DMS53 (cell line): ENCODE measurements at regions not wholly inside any gene's neighbourhood (a gene's known extent, or its start where the extent isn't known, plus 50 kb on each side); places are given as distances from the start of the nearest gene placed in this dataset.
"Not testable (repeated sequence)": the region's sequence is repeated elsewhere in the genome, so short reads cannot be mapped to it uniquely, and the experiment has no call there.

Source experiments
- DNase-seq: peaks from one replicate; lab custom pipeline; 2025; lab: John Stamatoyannopoulos, UW

DNA sequence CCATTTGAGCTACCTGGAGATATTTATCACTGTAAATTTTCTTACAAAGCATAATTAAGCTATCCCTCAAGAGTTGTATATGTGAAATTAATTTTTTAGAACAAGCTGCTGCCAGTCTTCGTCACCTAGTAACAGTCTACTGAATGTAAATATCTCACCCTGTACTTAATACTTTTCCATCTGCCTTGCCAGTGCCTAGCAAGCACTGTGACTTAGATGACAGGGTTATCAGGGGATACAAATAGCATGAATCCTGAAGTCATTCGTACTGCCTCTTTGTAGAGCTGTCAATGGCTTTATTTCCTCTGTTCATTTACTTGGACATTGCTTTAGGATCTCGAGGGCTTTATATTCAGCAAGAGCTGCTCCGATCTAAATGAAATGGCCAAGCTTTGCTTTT, 763.6 kb downstream of the ADCYAP1 start:
- no peak for DNase-seq

GRCh38 chr18:1671710-1672109, 767.0 kb downstream of the ADCYAP1 start:
- not testable (repeated sequence) for DNase-seq

DNA sequence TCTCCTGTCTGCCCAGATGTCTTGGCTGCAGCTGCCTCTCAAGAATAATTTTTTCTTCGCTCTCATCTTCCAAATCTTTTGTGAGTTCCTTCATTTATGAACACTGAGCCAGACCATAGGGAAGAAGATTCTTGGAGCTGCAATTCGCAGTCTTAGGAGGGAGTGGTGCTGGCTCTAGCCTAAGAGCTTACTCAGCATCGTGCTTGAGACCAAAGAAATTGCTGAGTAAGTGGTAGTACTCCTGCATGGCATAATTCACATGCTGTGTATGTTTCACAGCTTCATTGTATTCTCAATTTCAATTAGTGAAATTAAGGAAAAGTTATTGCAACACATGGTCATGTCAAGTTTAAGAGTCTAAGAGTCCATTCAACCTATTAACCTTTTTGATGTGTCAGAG, 771.7 kb downstream of the ADCYAP1 start:
- DNase-seq = no peak

DNA sequence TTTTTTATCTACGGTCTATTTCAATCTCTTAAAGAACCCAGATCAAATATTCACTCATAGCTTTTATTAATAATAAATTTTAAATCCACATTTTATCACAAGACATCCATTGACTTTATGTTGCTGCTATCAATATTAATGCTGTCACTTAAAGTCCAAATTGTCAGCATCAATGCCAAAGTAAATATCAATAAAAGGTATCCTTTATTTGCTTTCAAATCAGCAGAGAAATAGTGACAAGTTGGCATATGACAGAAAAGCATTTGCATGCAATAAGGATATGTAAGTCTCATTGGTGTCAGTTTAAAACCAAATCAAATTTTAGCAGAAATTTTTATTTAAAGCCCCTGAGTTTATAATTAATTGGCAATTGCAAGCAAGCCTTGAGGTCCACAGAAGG, 775.4 kb downstream of the ADCYAP1 start:
- peak; percentile 28 for DNase-seq

GRCh38 chr18:1691863-1692262, 787.2 kb downstream of the ADCYAP1 start:
- DNase-seq = no peak

DNA sequence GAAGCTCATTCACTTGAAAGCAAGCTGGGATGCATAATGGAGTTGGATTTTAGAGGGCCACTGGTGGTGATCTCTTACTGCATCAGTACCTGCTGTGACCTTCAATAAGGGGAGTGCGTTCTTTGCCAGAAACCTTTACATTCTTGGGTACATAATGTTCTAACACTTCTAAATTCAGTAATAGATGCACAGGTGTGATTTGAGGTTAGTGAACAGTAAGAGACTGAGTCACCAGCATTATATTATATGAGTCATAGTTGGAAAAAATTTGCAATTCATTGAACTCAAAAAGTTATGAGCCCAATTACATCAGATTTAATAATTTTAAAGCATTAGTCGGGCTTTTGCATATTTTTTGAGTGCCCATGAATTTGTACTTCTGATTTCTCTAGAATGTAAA, 803.3 kb downstream of the ADCYAP1 start:
- DNase-seq = peak; percentile 56

GRCh38 chr18:1710114-1710513, 805.4 kb downstream of the ADCYAP1 start:
- peak; percentile 38 for DNase-seq

- no peak for DNase-seq
Observed at GRCh38 chr18:1732143-1732542, 827.5 kb downstream of the ADCYAP1 start.

DNA sequence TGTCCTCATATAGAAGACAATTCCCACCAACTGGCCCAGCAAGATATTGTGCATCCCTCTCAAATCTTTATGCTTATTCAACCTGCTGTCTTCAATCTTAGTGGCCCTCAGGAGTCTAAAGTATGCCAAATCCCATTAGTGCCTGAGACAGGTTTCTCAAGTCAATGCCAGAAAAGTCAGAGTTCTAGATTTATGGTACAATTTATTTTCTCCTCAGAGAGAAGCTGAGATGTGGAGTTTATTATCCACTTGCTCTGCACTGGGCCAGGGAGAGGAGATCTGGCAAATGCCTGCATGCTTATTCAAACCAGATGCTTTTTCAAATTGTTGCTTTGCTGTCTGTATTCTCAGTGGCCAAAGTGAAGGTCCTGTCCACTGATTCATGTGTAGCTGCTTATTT, 825.2 kb downstream of the METTL4 start:
- no peak for DNase-seq

GRCh38 chr18:1751249-1751648, 820.1 kb downstream of the METTL4 start:
- no peak for DNase-seq

- no peak for DNase-seq
Observed at GRCh38 chr18:1760901-1761300, 810.4 kb downstream of the METTL4 start.

DNA sequence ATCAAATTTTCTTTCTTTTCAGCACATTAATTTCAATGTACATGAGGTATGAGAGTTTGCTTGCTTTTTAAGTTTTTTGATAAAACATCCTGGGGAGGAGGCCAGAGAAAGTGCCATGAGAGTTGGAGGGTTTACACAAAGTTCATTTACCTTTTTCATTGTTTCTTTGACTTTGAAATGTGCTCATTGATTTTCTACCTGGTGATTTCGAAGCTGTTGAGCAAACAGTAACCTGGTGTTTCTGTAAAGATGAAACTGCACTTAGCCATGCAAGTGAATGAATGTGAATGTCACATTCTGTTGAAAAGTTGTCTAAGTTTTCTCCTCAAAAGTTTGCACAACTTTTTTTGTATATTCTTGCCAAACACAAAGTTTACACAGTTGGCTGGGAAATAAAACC, 797.0 kb downstream of the METTL4 start:
- DNase-seq = no peak

GRCh38 chr18:1777843-1778242, 793.5 kb downstream of the METTL4 start:
- DNase-seq = no peak

DNA sequence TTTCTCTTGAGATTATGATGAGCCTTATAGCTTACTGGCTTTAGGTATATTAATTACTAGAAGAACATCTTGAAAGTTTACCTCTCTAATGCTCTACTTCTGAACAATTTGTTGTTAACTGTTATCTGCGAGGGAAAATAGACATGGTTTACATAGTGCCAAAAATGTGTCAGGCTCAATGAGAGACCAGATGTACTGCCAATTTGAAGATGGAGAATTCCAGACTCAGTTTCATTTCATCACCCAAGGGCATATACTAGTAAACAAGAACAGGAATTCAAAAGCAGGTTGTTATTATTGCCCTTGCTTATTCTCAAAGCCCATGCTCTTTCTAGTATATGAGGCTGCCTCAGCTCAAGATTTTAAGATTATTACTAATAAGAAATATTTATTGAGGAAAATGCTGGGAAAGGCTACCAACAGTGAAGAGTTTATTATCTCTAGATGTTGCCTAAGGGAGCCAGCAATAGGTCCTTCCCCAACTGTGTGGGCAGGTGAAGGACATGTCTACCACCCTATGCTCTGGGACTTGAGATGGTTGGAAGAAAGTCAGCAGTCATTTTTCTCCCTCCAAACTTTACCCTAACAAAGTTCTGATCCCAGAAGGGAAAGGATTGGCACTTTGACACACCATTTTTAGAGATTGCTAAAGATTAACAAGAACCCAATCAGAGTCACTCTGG, 792.7 kb downstream of the METTL4 start:
- DNase-seq = no peak

DNA sequence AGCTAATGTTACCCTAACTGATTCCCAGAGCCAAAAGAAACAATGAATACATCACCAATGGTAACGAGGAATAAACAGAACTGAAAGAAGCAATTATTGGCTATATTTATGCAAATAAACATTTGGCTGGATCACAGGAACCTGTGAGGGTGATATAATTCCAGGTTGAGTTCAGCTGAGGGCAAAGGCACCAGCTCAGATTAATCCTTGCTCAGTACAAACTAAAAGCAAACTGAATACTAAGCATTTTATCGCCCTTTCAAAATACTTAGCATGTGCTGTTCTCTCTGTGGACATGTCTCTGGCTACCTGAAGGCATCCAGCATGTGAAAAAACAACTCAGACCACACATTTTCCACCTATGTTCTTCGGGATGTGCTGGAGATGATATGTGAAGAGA, 791.7 kb downstream of the METTL4 start:
- no peak for DNase-seq

DNA sequence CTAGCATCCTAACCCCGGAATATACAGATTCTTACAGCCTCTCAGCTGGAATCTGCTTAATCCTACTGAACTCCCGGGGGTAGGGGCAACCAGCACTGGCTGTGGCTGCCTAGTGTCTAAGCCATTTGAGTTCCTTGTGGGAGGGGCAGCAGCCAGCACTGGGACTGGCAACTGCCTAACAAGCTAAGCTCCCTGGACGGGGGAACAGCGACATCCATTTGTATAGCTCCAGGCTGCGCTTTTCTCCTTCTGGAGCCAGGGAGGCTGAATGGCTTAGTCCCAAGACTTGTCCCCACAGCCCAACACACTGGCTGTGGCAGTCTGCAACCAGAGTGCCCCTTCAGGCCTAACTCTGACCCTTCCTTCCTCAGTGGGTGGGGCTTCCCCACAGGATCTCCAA, 787.2 kb downstream of the METTL4 start:
- no peak for DNase-seq

DNA sequence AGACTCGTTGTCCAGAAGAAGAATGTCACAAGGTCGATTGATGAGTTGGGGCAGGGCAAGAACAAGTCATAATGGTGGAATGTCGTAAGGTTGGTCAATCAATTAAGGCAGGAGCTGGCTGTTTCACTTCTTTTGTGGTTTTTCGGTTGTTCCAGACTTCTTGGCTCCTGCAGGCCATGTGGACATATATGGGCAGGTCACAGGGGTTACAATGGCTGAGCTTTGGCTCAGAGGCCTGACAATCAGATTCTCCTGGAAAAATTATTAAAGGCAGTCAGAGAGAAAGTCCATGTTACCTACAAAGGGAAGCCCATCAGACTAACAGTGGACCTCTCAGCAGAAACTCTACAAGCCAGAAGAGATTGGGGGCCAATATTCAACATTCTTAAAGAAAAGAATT, 785.3 kb downstream of the METTL4 start:
- DNase-seq = not testable (repeated sequence)

- DNase-seq = no peak
Observed at GRCh38 chr18:1796636-1797035, 774.7 kb downstream of the METTL4 start.

DNA sequence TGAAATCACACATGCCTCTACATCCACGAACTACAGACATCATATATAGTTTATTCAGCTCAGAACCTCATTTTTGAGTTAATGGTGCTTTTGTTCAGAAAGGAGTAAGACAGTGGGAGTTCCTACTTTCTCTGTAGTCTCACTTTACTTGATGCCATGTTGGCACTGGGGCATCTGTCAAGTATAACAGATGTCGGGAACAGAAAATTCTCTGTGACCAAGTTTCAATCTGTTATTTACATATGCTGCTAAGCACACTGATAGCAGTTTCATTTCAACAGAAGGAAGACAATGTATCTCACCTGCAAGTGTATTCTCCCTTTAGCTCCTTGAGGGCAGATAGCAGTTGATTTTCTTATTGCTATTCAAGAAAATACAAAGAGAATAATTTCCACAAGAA, 774.1 kb downstream of the METTL4 start:
- DNase-seq = no peak

- no peak for DNase-seq
Observed at GRCh38 chr18:1805521-1805920, 765.8 kb downstream of the METTL4 start.

DNA sequence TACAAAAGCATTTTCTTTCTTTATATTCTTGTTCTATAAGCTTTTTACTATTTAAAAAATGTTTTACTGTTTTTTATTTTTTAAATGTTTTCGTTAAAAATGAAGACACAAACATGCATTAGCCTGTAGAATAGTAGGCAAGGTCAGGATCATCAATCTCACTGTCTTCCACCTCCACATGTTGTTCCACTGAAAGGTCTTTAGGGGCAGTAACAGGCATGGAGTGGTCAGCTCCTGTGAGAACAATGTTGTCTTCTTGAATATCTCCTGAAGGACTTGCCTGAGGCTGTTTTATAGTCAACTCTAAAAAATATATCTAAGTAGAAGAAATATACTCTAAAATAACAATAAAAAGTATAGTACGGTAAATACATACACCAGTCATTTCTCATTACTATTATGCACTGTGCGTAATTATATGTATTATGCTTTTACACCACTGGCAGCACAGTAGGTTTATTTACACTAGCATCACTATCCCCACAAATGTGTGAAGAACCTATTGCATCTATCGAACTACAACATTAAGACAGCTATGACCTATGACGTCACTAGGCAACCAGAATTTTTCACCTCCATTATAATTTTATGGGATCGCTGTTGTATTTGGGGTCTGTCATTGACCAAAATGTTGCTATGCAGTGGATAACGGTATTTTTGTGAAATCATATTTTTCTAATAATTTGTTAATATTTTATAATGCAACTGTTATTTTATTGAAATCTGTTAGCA, 764.3 kb downstream of the METTL4 start:
- peak; percentile 33 for DNase-seq

- DNase-seq = no peak
Observed at GRCh38 chr18:1811282-1811681, 760.0 kb downstream of the METTL4 start.

GRCh38 chr18:1825296-1825695, 746.0 kb downstream of the METTL4 start:
- no peak for DNase-seq

DNA sequence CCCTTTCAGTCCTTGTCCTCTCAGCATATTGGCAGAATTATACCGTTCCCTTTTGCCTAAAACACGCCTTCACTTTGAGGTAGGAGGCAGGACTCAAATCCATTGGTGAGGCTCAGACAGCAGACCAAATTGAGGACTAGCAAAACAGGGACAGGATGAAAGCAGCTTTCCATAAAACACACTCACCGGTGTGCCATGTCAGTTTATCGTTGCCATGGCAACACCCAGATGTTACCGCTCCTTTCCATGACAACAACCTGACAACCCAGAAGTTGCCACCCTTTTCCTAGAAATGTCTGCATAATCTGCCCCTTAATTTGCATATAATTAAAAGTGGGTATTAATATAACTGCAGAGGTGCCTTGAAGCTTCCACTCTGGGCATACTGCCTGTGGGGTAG, 730.4 kb downstream of the METTL4 start:
- peak; percentile 60 for DNase-seq
